Esophagus muscularis mucosa (tissue), 4 donors: ENCODE measurements at regions not wholly inside any gene's neighbourhood (a gene's known extent, or its start where the extent isn't known, plus 50 kb on each side); places are given as distances from the start of the nearest gene placed in this dataset.

Experiments
- DNase-seq: peaks from one replicate; pipeline ENCODE4 v3.0.0-alpha.2; 2017; ENCODE audit errors: extremely low spot score
- H3K27ac ChIP-seq, 4 donors: fragments of 200-600 bp; sonication (generic); replicated peaks in 1 of 4; 1 replicate in 3 of 4; 2 replicates in 1 of 4; pipeline ENCODE4 v1.5.1; 2016 to 2019; ENCODE audit warnings: mild to moderate bottlenecking in 1 of 4
- H3K27me3 ChIP-seq, 4 donors: fragments of 200-600 bp; sonication (generic); one replicate each; pipeline versions ENCODE4 v1.5.1 to v1.6.0; 2016 to 2019
- H3K36me3 ChIP-seq, 4 donors: fragments of 200-600 bp; sonication (generic); one replicate each; pipeline ENCODE4 v1.5.1; 2016 to 2019
- H3K4me1 ChIP-seq, 4 donors: fragments of 200-600 bp; sonication (generic); one replicate each; pipeline ENCODE4 v1.5.1; 2016 to 2019
- H3K4me3 ChIP-seq, 4 donors: fragments of 200-600 bp; sonication (generic); 1 replicate in 2 of 4; 2 replicates in 2 of 4; pipeline ENCODE4 v1.5.1; 2016 to 2019; ENCODE audit warnings: mild to moderate bottlenecking in 4 of 4, moderate library complexity in 1 of 4
- H3K9me3 ChIP-seq, 4 donors: fragments of 200-600 bp; sonication (generic); 1 replicate in 3 of 4; 2 replicates in 1 of 4; pipeline ENCODE4 v1.5.1; 2016 to 2019
- EP300 ChIP-seq: sonication (generic); formaldehyde crosslinking; IDR thresholded peaks from one replicate; pipeline ENCODE4 v1.6.1; 2017; ENCODE audit warnings: antibody characterized with exemption
- POLR2A ChIP-seq: fragments of 450-650 bp; IDR thresholded peaks from one replicate; pipeline ENCODE4 v1.6.1; 2017; ENCODE audit warnings: antibody characterized with exemption, moderate library complexity, mild to moderate bottlenecking, low read depth
- POLR2AphosphoS5 ChIP-seq, 2 donors: sonication (generic); formaldehyde crosslinking; IDR thresholded peaks; one replicate each; pipeline ENCODE4 v1.6.1; 2017; ENCODE audit warnings: antibody characterized with exemption in 2 of 2
- WGBS: methylation state at CpG from one replicate; pipeline ENCODE4 v1.1.5; 2018; 5-methylcytosine and 5-hydroxymethylcytosine counted together
- intact Hi-C: fragments of 100-400 bp; cut with DNase I; formaldehyde crosslinking; loops from one replicate; pipeline ENCODE4 v1.15.1; 2023
- TF ChIP-seq, protein P1 (sequence below), 3 experiments: fragments of 200-600 bp in 2 of 3; fragments of 450-650 bp in 1 of 3; sonication (generic) in 2 of 3; IDR thresholded peaks; one replicate each; pipeline ENCODE4 v1.5.1; 2017 to 2019; ENCODE audit warnings: antibody characterized with exemption in 3 of 3, mild to moderate bottlenecking in 2 of 3, moderate library complexity in 1 of 3

GRCh38 chr9:79164406-79164805 lies 407.4 kb upstream of the TLE4 start:
- no peak overlapping the region for H3K27ac ChIP-seq
- TF ChIP-seq EP300 = no peak
- no peak for TF ChIP-seq POLR2A
- TF ChIP-seq POLR2AphosphoS5 (IDR thresholded peaks at IDR 0.05) = no peak
- TF ChIP-seq, protein P1, sequence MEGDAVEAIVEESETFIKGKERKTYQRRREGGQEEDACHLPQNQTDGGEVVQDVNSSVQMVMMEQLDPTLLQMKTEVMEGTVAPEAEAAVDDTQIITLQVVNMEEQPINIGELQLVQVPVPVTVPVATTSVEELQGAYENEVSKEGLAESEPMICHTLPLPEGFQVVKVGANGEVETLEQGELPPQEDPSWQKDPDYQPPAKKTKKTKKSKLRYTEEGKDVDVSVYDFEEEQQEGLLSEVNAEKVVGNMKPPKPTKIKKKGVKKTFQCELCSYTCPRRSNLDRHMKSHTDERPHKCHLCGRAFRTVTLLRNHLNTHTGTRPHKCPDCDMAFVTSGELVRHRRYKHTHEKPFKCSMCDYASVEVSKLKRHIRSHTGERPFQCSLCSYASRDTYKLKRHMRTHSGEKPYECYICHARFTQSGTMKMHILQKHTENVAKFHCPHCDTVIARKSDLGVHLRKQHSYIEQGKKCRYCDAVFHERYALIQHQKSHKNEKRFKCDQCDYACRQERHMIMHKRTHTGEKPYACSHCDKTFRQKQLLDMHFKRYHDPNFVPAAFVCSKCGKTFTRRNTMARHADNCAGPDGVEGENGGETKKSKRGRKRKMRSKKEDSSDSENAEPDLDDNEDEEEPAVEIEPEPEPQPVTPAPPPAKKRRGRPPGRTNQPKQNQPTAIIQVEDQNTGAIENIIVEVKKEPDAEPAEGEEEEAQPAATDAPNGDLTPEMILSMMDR (IDR thresholded peaks at IDR 0.05) = no peak
- no peak overlapping the region for H3K4me3 ChIP-seq
- no peak for DNase-seq
- intact Hi-C loops = no loop called here
- 77% methylated on average over 4 of the region's 4 CpGs for WGBS
- H3K36me3 ChIP-seq = no peaks in the 10 kb centered on the region
- no peaks in the 10 kb centered on the region for H3K9me3 ChIP-seq
- peaks cover 0 to 7% (median 0%) of the 10 kb centered on the region in 4 donors for H3K4me1 ChIP-seq
- H3K27me3 ChIP-seq = no peaks in the 10 kb centered on the region

DNA sequence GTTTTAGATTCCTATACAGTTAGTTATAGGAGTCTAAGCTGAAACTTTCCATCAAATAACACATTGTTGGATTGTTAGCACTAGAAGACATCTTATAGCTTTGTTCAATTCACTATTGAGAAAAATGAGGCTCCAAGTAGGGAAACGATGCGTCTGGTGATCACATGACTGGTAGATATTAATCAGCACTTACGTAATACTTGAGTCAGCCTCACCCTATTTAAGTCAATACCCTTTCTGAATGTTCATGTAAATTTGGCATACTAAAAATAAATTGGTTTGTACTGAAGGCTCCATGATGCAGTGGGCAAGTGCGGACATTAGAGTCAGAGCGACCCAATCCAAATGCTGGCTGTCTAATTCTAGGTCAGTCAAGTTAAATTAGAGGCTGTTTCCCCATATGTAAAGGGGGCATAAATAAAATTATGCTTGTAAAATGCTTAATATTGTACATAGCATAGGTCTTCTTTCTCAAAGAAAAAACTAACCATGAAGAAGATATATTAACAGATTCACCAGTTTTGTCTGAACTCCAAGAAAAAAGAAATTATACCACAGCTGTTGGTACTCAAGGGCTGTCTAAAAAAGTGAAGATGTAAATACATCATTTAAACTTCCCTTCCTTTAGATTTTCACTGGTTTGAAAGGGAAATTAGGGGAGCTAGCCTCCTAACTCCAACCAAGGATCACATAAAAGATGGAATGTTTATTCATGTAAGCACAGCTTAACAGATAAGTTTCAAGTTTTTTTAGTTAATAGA lies 406.6 kb upstream of the TLE4 start:
- TF ChIP-seq POLR2AphosphoS5 (IDR thresholded peaks at IDR 0.05) = no peak
- no peak for TF ChIP-seq POLR2A
- TF ChIP-seq, protein P1 (IDR thresholded peaks at IDR 0.05) = no peak
- no peak for TF ChIP-seq EP300
- intact Hi-C loops = no loop called here
- WGBS = 62% methylated on average over 5 of the region's 5 CpGs
- H3K27me3 ChIP-seq = no peaks in the 10 kb centered on the region
- no peak for DNase-seq
- H3K9me3 ChIP-seq = peaks cover 0 to under 1% (median 0%) of the 10 kb centered on the region in 4 donors
- peaks cover 0 to 7% (median 0%) of the 10 kb centered on the region in 4 donors for H3K4me1 ChIP-seq
- no peak overlapping the region for H3K27ac ChIP-seq
- H3K4me3 ChIP-seq = no peak overlapping the region
- no peaks in the 10 kb centered on the region for H3K36me3 ChIP-seq

DNA sequence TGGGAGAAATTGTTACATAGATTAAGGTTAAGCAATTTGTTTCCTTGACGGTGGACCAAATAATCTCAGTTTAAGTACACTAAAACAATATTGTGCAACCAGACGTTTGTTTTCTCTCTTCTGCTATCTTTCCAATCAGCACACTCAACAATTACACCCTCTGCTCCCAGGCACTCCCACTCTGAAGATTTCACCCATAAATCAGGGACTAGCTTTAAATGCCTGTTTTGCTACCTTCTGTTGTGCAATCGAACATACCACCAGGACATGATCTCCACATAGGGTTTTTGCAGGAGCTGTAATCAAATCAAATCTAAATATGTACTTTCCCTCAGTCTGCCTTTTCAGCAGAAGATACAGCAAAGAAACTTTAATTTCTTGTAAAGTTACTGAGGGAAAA lies 405.8 kb upstream of the TLE4 start:
- intact Hi-C loops = no loop called here
- Histone ChIP-seq H3K9me3 (peaks cover 0 to 9% (median 4%) of the 10 kb centered on the region in 4 donors), H3K36me3 (no peaks in the 10 kb centered on the region), H3K4me1 (peaks cover 0 to 7% (median 0%) of the 10 kb centered on the region in 4 donors), H3K27me3 (no peaks in the 10 kb centered on the region), H3K4me3 (no peak overlapping the region), H3K27ac (no peak overlapping the region)
- no peak for DNase-seq
- WGBS = 65% methylated on average over 3 of the region's 3 CpGs
- TF ChIP-seq, protein P1 (IDR thresholded peaks at IDR 0.05) = no peak
- TF ChIP-seq EP300 (no peak), POLR2AphosphoS5 (IDR thresholded peaks at IDR 0.05) (no peak), POLR2A (no peak)

DNA sequence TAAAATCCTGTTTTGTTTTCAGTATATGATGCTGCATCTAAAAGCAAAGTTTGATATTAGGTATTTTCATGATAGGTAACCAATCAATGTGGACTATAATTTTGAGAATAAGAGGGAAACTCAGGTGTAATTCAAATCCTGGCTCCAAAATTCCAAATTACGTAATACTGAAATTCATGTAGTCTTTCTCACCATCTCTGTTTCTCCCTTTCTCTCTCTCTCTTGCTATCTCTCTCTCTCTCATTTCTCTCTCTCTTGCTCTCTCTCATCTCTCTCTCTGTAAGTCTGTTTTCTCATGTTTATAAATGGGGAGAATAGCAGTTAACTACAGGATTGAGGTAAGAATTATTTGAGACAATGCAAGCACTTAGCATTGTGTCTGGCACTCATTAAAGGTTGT lies 401.1 kb upstream of the TLE4 start:
- H3K27ac ChIP-seq = no peak overlapping the region
- H3K4me1 ChIP-seq = no peaks in the 10 kb centered on the region
- no peak overlapping the region for H3K4me3 ChIP-seq
- no peaks in the 10 kb centered on the region for H3K27me3 ChIP-seq
- intact Hi-C loops = no loop called here
- no peaks in the 10 kb centered on the region for H3K36me3 ChIP-seq
- TF ChIP-seq EP300 (no peak), POLR2AphosphoS5 (IDR thresholded peaks at IDR 0.05) (no peak), POLR2A (no peak)
- TF ChIP-seq, protein P1 (IDR thresholded peaks at IDR 0.05) = no peak
- DNase-seq = no peak
- peaks cover 0 to 10% (median 7%) of the 10 kb centered on the region in 4 donors for H3K9me3 ChIP-seq
- 94% methylated on average over 1 of the region's 1 CpG for WGBS
